ENCODE measurements at regions not wholly inside any gene's neighbourhood (a gene's known extent, or its start where the extent isn't known, plus 50 kb on each side); places are given as distances from the start of the nearest gene placed in this dataset.

- intact Hi-C loops (cut with DNase I), result no loop called here
Measured at GRCh38 chr14:82562881-82563280, 1029.2 kb upstream of the SEL1L start.

GRCh38 chr14:82565825-82566224, 1032.2 kb upstream of the SEL1L start:
- DNase-seq, result no peak
- intact Hi-C loops (cut with DNase I), result no loop called here
- no peak overlapping the region for H3K27ac ChIP-seq
- H3K9me3 ChIP-seq, result no peaks in the 10 kb centered on the region
- H3K27me3 ChIP-seq, result no peaks in the 10 kb centered on the region
- TF ChIP-seq CTCF (IDR thresholded peaks at IDR 0.05) (no peak), POLR2A (IDR thresholded peaks at IDR 0.05) (no peak)
- H3K36me3 ChIP-seq, result no peaks in the 10 kb centered on the region
- H3K4me1 ChIP-seq, result peaks cover 6 to 7% of the 10 kb centered on the region in 2 donors
- WGBS, 2 donors, result 82 to 89% methylated on average over 1 of the region's 1 CpG
- H3K4me3 ChIP-seq (replicated peaks in 1 of 3), result no peak overlapping the region

More at GRCh38 chr14:82562881-82563280, 1029.2 kb upstream of the SEL1L start:
- no peak for DNase-seq
- WGBS, 2 donors, result 87 to 88% methylated on average over 2 of the region's 2 CpGs
- no peak overlapping the region for H3K4me3 ChIP-seq (replicated peaks in 1 of 3)
- H3K4me1 ChIP-seq, result peaks cover 6 to 7% of the 10 kb centered on the region in 2 donors
- H3K27me3 ChIP-seq, result no peaks in the 10 kb centered on the region
- H3K36me3 ChIP-seq, result no peaks in the 10 kb centered on the region
- no peak overlapping the region for H3K27ac ChIP-seq
- TF ChIP-seq POLR2A (IDR thresholded peaks at IDR 0.05) (no peak), CTCF (IDR thresholded peaks at IDR 0.05) (no peak)
- no peaks in the 10 kb centered on the region for H3K9me3 ChIP-seq

DNA sequence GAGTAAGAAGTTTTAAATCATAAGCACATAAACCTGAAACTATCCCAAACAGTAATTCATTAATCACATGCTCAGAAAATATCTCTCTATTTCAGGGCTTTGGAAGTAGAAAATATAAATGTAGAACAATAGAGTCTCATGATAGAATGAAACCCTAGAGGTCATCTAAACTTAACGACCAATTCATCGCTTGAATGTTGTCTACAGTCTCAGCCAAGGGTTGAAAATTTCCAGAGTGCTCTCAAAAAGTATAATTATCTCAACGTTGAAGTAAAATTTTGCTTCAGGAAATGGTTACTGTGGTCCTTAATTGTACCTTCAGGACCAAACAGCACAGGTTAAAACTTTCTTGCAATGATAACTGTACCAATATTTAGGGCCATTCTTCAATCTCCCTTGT, 1053.6 kb upstream of the SEL1L start:
- no peak for DNase-seq
- TF ChIP-seq CTCF (IDR thresholded peaks at IDR 0.05) (no peak), POLR2A (IDR thresholded peaks at IDR 0.05) (no peak)
- WGBS, 2 donors, result 67 to 71% methylated on average over 3 of the region's 3 CpGs

DNA sequence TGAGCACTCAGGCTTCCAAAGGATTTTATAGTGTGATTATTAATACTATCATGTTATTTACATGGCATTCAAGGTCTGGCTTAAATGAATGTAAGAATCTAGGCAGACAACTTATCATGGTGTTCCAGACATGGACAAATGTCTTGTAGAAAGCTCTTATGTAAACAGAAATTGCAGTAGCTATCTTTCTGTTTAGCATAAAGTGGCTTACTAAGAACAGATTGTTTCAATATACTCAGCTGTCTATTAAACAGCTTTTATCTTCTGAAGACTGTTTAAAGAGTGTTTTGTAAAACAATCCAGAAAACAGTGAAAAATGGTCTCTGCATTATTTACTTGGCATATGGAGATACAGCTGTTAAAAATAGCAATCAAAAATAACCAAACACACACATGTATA, 1061.8 kb upstream of the SEL1L start:
- Histone ChIP-seq H3K4me1 (no peaks in the 10 kb centered on the region), H3K36me3 (no peaks in the 10 kb centered on the region), H3K4me3 (replicated peaks in 1 of 3) (no peak overlapping the region), H3K27ac (no peak overlapping the region), H3K9me3 (no peaks in the 10 kb centered on the region), H3K27me3 (no peaks in the 10 kb centered on the region)
- no peak for TF ChIP-seq CTCF (IDR thresholded peaks at IDR 0.05)
- TF ChIP-seq POLR2A (IDR thresholded peaks at IDR 0.05), result no peak
- intact Hi-C loops (cut with DNase I), result no loop called here
- DNase-seq, result no peak

More for the DNA sequence above, 1053.6 kb upstream of the SEL1L start:
- H3K4me1 ChIP-seq, result no peaks in the 10 kb centered on the region
- H3K27ac ChIP-seq, result no peak overlapping the region
- no peak overlapping the region for H3K4me3 ChIP-seq (replicated peaks in 1 of 3)
- no peaks in the 10 kb centered on the region for H3K36me3 ChIP-seq
- H3K9me3 ChIP-seq, result no peaks in the 10 kb centered on the region
- no peaks in the 10 kb centered on the region for H3K27me3 ChIP-seq
- intact Hi-C loops (cut with DNase I), result no loop called here

DNA sequence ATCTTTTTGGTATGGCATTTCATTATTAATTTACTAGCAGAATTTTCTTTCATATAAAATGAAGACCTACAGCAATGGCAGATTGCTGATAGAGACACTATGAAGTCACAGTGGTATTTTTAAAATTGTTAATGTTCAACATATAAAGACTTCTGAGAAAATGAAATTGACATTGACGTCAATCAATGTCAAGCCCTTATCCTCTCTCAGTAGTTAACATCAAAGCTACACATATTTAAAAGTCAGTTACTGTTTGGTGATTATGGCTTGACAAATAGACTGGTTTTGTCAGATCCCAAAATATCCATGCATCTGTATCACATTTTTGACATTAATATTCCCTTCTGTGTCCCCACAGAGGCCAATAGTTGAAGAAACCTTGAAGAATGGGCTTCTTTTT, 1069.1 kb upstream of the SEL1L start:
- no peaks in the 10 kb centered on the region for H3K36me3 ChIP-seq
- intact Hi-C loops (cut with DNase I), result no loop called here
- H3K4me1 ChIP-seq, result no peaks in the 10 kb centered on the region
- TF ChIP-seq POLR2A (IDR thresholded peaks at IDR 0.05), result no peak
- H3K27ac ChIP-seq, result no peak overlapping the region
- H3K4me3 ChIP-seq (replicated peaks in 1 of 3), result no peak overlapping the region
- no peak for DNase-seq
- H3K27me3 ChIP-seq, result no peaks in the 10 kb centered on the region
- WGBS, 2 donors, result 94 to 96% methylated on average over 1 of the region's 1 CpG
- no peaks in the 10 kb centered on the region for H3K9me3 ChIP-seq

DNA sequence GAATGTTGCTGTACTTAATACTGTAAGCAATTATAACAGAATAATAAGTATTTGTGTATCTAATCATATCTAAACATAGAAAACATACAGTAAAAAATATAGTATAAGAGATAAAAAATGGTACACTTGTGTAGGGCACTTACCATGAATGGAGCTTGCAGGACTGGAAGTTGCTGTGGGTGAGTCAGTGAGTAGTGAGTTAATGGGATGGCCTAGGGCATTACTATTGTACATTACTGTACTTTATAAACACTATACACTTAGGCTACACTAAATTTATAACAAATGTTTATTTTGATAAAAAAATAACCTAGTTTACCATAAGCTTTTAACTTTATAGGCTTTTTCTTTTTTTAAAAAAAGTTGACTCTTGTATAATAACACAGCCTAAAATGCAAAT, 1071.2 kb upstream of the SEL1L start:
- Histone ChIP-seq H3K27ac (no peak overlapping the region), H3K4me3 (replicated peaks in 1 of 3) (no peak overlapping the region), H3K27me3 (no peaks in the 10 kb centered on the region), H3K4me1 (no peaks in the 10 kb centered on the region), H3K36me3 (no peaks in the 10 kb centered on the region), H3K9me3 (no peaks in the 10 kb centered on the region)
- intact Hi-C loops (cut with DNase I), result no loop called here
- no peak for DNase-seq
- no peak for TF ChIP-seq POLR2A (IDR thresholded peaks at IDR 0.05)
- no peak for TF ChIP-seq CTCF (IDR thresholded peaks at IDR 0.05)
